Hepatocyte (in vitro differentiated cells): ENCODE measurements at regions not wholly inside any gene's neighbourhood (a gene's known extent, or its start where the extent isn't known, plus 50 kb on each side); places are given as distances from the start of the nearest gene placed in this dataset.

Experiments
- EZH2 ChIP-seq: fragments of 200-600 bp; sonication (generic); IDR thresholded peaks from 2 replicates; pipeline ENCODE4 v1.6.1; 2016; ENCODE audit warnings: antibody characterized with exemption, mild to moderate bottlenecking, borderline replicate concordance
- EZH2phosphoT487 ChIP-seq: fragments of 200-600 bp; sonication (generic); IDR thresholded peaks from one replicate; pipeline ENCODE4 v1.6.1; 2018; ENCODE audit warnings: antibody characterized with exemption, mild to moderate bottlenecking, low read depth, moderate library complexity; ENCODE audit not compliant: unreplicated experiment, severe bottlenecking
- TF ChIP-seq, protein P1 (sequence below): fragments of 200-600 bp; sonication (generic); IDR thresholded peaks from 2 replicates; pipeline ENCODE4 v1.5.1; 2016; ENCODE audit warnings: antibody characterized with exemption, mild to moderate bottlenecking; ENCODE audit not compliant: poor library complexity

DNA sequence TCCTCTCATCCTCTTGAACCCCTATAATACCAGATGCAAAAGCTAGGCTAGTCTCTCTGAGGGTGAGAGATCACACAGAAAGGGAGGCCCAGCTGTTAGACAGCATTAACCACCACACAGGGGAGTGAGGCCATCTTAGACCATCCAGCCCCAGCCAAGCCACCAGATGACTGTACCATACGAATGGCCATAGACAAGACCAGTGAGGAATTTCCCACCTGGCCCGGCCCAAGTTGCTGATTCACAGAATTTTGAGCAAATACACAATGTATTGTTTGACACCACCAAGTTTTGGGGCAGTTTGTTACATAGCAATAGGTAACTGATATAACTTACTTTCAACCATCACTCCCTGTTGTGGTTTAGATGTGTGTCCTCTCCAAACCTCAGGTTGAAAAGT is 98.2 kb upstream of the CTNNA2 start:
- no peak for TF ChIP-seq EZH2
- TF ChIP-seq, protein P1, sequence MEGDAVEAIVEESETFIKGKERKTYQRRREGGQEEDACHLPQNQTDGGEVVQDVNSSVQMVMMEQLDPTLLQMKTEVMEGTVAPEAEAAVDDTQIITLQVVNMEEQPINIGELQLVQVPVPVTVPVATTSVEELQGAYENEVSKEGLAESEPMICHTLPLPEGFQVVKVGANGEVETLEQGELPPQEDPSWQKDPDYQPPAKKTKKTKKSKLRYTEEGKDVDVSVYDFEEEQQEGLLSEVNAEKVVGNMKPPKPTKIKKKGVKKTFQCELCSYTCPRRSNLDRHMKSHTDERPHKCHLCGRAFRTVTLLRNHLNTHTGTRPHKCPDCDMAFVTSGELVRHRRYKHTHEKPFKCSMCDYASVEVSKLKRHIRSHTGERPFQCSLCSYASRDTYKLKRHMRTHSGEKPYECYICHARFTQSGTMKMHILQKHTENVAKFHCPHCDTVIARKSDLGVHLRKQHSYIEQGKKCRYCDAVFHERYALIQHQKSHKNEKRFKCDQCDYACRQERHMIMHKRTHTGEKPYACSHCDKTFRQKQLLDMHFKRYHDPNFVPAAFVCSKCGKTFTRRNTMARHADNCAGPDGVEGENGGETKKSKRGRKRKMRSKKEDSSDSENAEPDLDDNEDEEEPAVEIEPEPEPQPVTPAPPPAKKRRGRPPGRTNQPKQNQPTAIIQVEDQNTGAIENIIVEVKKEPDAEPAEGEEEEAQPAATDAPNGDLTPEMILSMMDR = no peak
- TF ChIP-seq EZH2phosphoT487 = no peak
